GM19372 (cell line): ENCODE measurements at regions not wholly inside any gene's neighbourhood (a gene's known extent, or its start where the extent isn't known, plus 50 kb on each side); places are given as distances from the start of the nearest gene placed in this dataset.
A peak's percentile ranks its signal among the peaks of the same experiment; 100 is the strongest.

Experiments used
- ATAC-seq: cut with Tn5 transposase; IDR thresholded peaks from one replicate; pipeline ENCODE4 v1.9.1; 2021; ENCODE audit warnings: mild to moderate bottlenecking, low read depth, moderate library complexity; ENCODE audit not compliant: unreplicated experiment

- peak; percentile 82 for ATAC-seq
These were observed 53.7 kb upstream of the KDM4C start for GRCh38 chr9:6703898-6704639.

- no peak for ATAC-seq
These were observed 55.1 kb upstream of the KDM4C start for GRCh38 chr9:6702707-6703106.

- ATAC-seq = no peak
These were observed 50.6 kb upstream of the GLDC start for GRCh38 chr9:6696178-6696577.

- no peak for ATAC-seq
These were observed 49.7 kb upstream of the GLDC start for GRCh38 chr9:6695121-6695814.
